H1 (cell line): ENCODE measurements at regions not wholly inside any gene's neighbourhood (a gene's known extent, or its start where the extent isn't known, plus 50 kb on each side); places are given as distances from the start of the nearest gene placed in this dataset.

ENCODE experiments used
- CTCF ChIA-PET: fragments of 300-600 bp; sonication (Branson Sonifier 250); formaldehyde crosslinking; loops from one replicate; lab custom pipeline; 2021; ENCODE audit not compliant: partially characterized antibody; lab: Charles Lee
- POLR2A ChIA-PET: fragments of 300-600 bp; sonication (Branson Sonifier 250); formaldehyde crosslinking; loops from one replicate; lab custom pipeline; 2021; ENCODE audit warnings: inconsistent platforms; ENCODE audit not compliant: partially characterized antibody; lab: Charles Lee
- DNase-seq, 2 experiments: peaks; one replicate each; pipeline versions ENCODE4 v3.0.0 to v3.0.0-alpha.2; 2010 to 2022; ENCODE audit warnings: low spot score in 2 of 2, low read depth in 1 of 2, mixed read lengths in 1 of 2
- FAIRE-seq: peaks from 2 replicates; lab custom pipeline; 2011; peaks lifted over from hg19 to GRCh38; lab: Jason Lieb, UNC
- H2AFZ ChIP-seq: 2 replicates; pipeline ENCODE4 v1.8.1; 2012; ENCODE audit warnings: low read length, inconsistent platforms
- H2AK5ac ChIP-seq: 2 replicates; pipeline ENCODE4 v1.6.1; 2013; ENCODE audit warnings: low read depth, low read length
- H2BK120ac ChIP-seq: replicated peaks from 2 replicates; pipeline ENCODE3; 2013; ENCODE audit warnings: low read depth, low read length, inconsistent platforms
- H2BK12ac ChIP-seq: 2 replicates; pipeline ENCODE4 v1.6.1; 2013; ENCODE audit warnings: low read depth, low read length
- H2BK15ac ChIP-seq: 2 replicates; pipeline ENCODE4 v1.6.1; 2013; ENCODE audit warnings: low read length
- H2BK20ac ChIP-seq: 2 replicates; pipeline ENCODE4 v1.6.1; 2013; ENCODE audit warnings: low read length
- H2BK5ac ChIP-seq: 2 replicates; pipeline ENCODE4 v1.6.1; 2013; ENCODE audit warnings: low read depth, low read length
- H3K14ac ChIP-seq: 2 replicates; pipeline ENCODE4 v1.6.1; 2013; ENCODE audit warnings: inconsistent platforms; ENCODE audit not compliant: insufficient read length
- H3K18ac ChIP-seq: 2 replicates; pipeline ENCODE4 v1.6.1; 2013; ENCODE audit warnings: low read length; ENCODE audit errors: extremely low read depth
- H3K23ac ChIP-seq: 2 replicates; pipeline ENCODE4 v1.6.1; 2013; ENCODE audit warnings: inconsistent platforms; ENCODE audit not compliant: insufficient read length
- H3K23me2 ChIP-seq: 2 replicates; pipeline ENCODE4 v1.6.1; 2013; ENCODE audit warnings: low read depth, low read length
- H3K27ac ChIP-seq: 2 replicates; pipeline ENCODE4 v1.6.1; 2011; ENCODE audit warnings: low read depth, low read length, inconsistent platforms
- H3K27me3 ChIP-seq, 4 experiments: replicated peaks in 1 of 4; 1 replicate in 1 of 4; 2 replicates in 3 of 4; pipeline versions ENCODE4 v1.6.1 to v1.8.1; 2011 to 2013; ENCODE audit warnings: low read length in 3 of 4, mild to moderate bottlenecking in 3 of 4, inconsistent platforms in 2 of 4, mixed read lengths in 2 of 4, moderate library complexity in 1 of 4; ENCODE audit not compliant: control insufficient read depth in 3 of 4, insufficient read depth in 3 of 4; ENCODE audit errors: extremely low read depth in 1 of 4
- H3K36me3 ChIP-seq, 4 experiments: 2 replicates each; pipeline versions ENCODE4 v1.6.1 to v1.8.1; 2011 to 2013; ENCODE audit warnings: mild to moderate bottlenecking in 4 of 4, low read length in 3 of 4, moderate library complexity in 2 of 4, control low read depth in 1 of 4, inconsistent platforms in 1 of 4; ENCODE audit not compliant: insufficient read depth in 4 of 4, control insufficient read depth in 2 of 4
- H3K4ac ChIP-seq: replicated peaks from 2 replicates; pipeline ENCODE3; 2013; ENCODE audit warnings: low read length, low read depth, mixed read lengths, inconsistent platforms; ENCODE audit not compliant: insufficient read length
- H3K4me1 ChIP-seq, 4 experiments: replicated peaks in 1 of 4; 1 replicate in 1 of 4; 2 replicates in 3 of 4; pipeline versions ENCODE4 v1.6.1 to v1.8.1; 2011 to 2013; ENCODE audit warnings: low read length in 3 of 4, inconsistent platforms in 2 of 4, mixed read lengths in 1 of 4; ENCODE audit not compliant: insufficient read depth in 4 of 4, control insufficient read depth in 3 of 4
- H3K4me2 ChIP-seq, 2 experiments: 2 replicates each; pipeline versions ENCODE4 v1.6.1 to v1.8.1; 2011 to 2013; ENCODE audit warnings: low read depth in 2 of 2, low read length in 2 of 2, control low read depth in 1 of 2, inconsistent platforms in 1 of 2, mild to moderate bottlenecking in 1 of 2; ENCODE audit not compliant: insufficient read depth in 1 of 2
- H3K4me3 ChIP-seq, 4 experiments: fragments of 200-600, 300-600 bp in 1 of 4; sonication (generic), shearing (Covaris generic), sonication (Bioruptor Twin) in 1 of 4; 2 replicates each; pipeline versions ENCODE4 v1.5.1 to v1.8.1; 2011 to 2016; ENCODE audit warnings: low read length in 4 of 4, low read depth in 3 of 4, control low read depth in 2 of 4, inconsistent platforms in 2 of 4, mild to moderate bottlenecking in 2 of 4, mixed read lengths in 1 of 4, moderate library complexity in 1 of 4; ENCODE audit not compliant: insufficient read depth in 2 of 4; ENCODE audit errors: extremely low read depth in 1 of 4
- H3K56ac ChIP-seq: replicated peaks from 2 replicates; pipeline ENCODE3; 2013; ENCODE audit warnings: low read depth, mild to moderate bottlenecking, mixed read lengths, low read length, inconsistent platforms; ENCODE audit not compliant: insufficient read length
- H3K79me1 ChIP-seq: 2 replicates; pipeline ENCODE4 v1.6.1; 2013; ENCODE audit warnings: low read depth, low read length, control low read depth
- H3K79me2 ChIP-seq, 2 experiments: 2 replicates each; pipeline versions ENCODE4 v1.6.1 to v1.8.1; 2012 to 2013; ENCODE audit warnings: low read length in 2 of 2, mild to moderate bottlenecking in 2 of 2, inconsistent platforms in 1 of 2; ENCODE audit not compliant: insufficient read depth in 2 of 2, control insufficient read depth in 1 of 2
- H3K9ac ChIP-seq, 4 experiments: replicated peaks in 1 of 4; 1 replicate in 1 of 4; 2 replicates in 3 of 4; pipeline versions ENCODE4 v1.6.1 to v1.8.1; 2011 to 2013; ENCODE audit warnings: low read depth in 3 of 4, low read length in 3 of 4, control low read depth in 2 of 4, mild to moderate bottlenecking in 2 of 4, moderate library complexity in 2 of 4, inconsistent platforms in 1 of 4; ENCODE audit errors: extremely low read depth in 1 of 4
- H3K9me3 ChIP-seq, 2 experiments: 2 replicates each; pipeline versions ENCODE4 v1.6.1 to v1.8.1; 2012 to 2013; ENCODE audit warnings: mild to moderate bottlenecking in 2 of 2, moderate library complexity in 2 of 2, control low read depth in 1 of 2, inconsistent platforms in 1 of 2, low read depth in 1 of 2, low read length in 1 of 2, mixed read lengths in 1 of 2; ENCODE audit not compliant: insufficient read depth in 2 of 2
- H4K20me1 ChIP-seq, 2 experiments: replicated peaks in 1 of 2; 2 replicates each; pipeline versions ENCODE3 to v1.8.1; 2011 to 2013; ENCODE audit warnings: inconsistent platforms in 2 of 2, low read length in 2 of 2, mild to moderate bottlenecking in 1 of 2; ENCODE audit not compliant: insufficient read depth in 2 of 2, control insufficient read depth in 1 of 2
- H4K5ac ChIP-seq: 2 replicates; pipeline ENCODE4 v1.6.1; 2013; ENCODE audit warnings: low read length, low read depth, mixed read lengths, inconsistent platforms; ENCODE audit not compliant: insufficient read length
- H4K8ac ChIP-seq: 2 replicates; pipeline ENCODE4 v1.8.0; 2013; ENCODE audit warnings: mild to moderate bottlenecking, moderate library complexity, low read length, inconsistent platforms; ENCODE audit not compliant: insufficient read depth; ENCODE audit errors: extremely low read depth
- H4K91ac ChIP-seq: replicated peaks from 2 replicates; pipeline ENCODE3; 2013; ENCODE audit warnings: low read length, mixed read lengths, inconsistent platforms; ENCODE audit not compliant: insufficient read length
- BRCA1 ChIP-seq: IDR thresholded peaks from 2 replicates; pipeline ENCODE4 v1.6.1; 2012; ENCODE audit warnings: low read depth, low read length, improper control_type of control experiment
- CREB1 ChIP-seq: IDR thresholded peaks from 2 replicates; pipeline ENCODE4 v1.6.1; 2012; ENCODE audit warnings: inconsistent platforms
- CTCF ChIP-seq, 3 experiments: IDR thresholded peaks; 1 replicate in 2 of 3; 2 replicates in 1 of 3; pipeline versions ENCODE4 v1.5.1 to v1.6.1; 2011; ENCODE audit warnings: low read length in 3 of 3, mild to moderate bottlenecking in 3 of 3, inconsistent platforms in 2 of 3, low read depth in 1 of 3, moderate library complexity in 1 of 3; ENCODE audit not compliant: insufficient read depth in 1 of 3; ENCODE audit errors: control extremely low read depth in 1 of 3
- GTF2F1 ChIP-seq: IDR thresholded peaks from 2 replicates; pipeline ENCODE4 v1.6.1; 2012; ENCODE audit warnings: low read depth, low read length, improper control_type of control experiment, borderline replicate concordance
- KDM1A ChIP-seq: fragments of 200-600, 300-600 bp; sonication (generic); IDR thresholded peaks from 2 replicates; pipeline ENCODE4 v1.7.1; 2016; ENCODE audit warnings: mild to moderate bottlenecking, low read length, borderline replicate concordance
- POU5F1 ChIP-seq: IDR thresholded peaks from 2 replicates; pipeline ENCODE4 v1.6.1; 2011; ENCODE audit warnings: low read depth, mild to moderate bottlenecking, low read length, moderate library complexity
- RAD21 ChIP-seq, 2 experiments: IDR thresholded peaks in 1 of 2; conservative IDR thresholded peaks in 1 of 2; 2 replicates each; pipeline ENCODE4 v1.6.1; 2011; ENCODE audit warnings: low read depth in 2 of 2, low read length in 2 of 2, improper control_type of control experiment in 1 of 2, inconsistent platforms in 1 of 2, mild to moderate bottlenecking in 1 of 2, moderate library complexity in 1 of 2
- RXRA ChIP-seq: IDR thresholded peaks from 2 replicates; pipeline ENCODE4 v1.6.1; 2011; ENCODE audit warnings: low read depth, mild to moderate bottlenecking, low read length, moderate library complexity; ENCODE audit not compliant: insufficient read depth
- SP1 ChIP-seq: IDR thresholded peaks from 2 replicates; pipeline ENCODE4 v1.6.1; 2011; ENCODE audit warnings: low read depth, low read length
- SP4 ChIP-seq: IDR thresholded peaks from 2 replicates; pipeline ENCODE4 v1.6.1; 2012; ENCODE audit warnings: low read length, inconsistent platforms
- SUZ12 ChIP-seq: fragments of 200-600 bp; sonication (generic); IDR thresholded peaks from 2 replicates; pipeline ENCODE4 v1.6.1; 2012; ENCODE audit warnings: mild to moderate bottlenecking, inconsistent platforms, low read length, moderate library complexity, mixed read lengths
- TCF12 ChIP-seq: IDR thresholded peaks from 2 replicates; pipeline ENCODE4 v1.6.1; 2011; ENCODE audit warnings: low read depth, mild to moderate bottlenecking, low read length
- YY1 ChIP-seq: IDR thresholded peaks from 2 replicates; pipeline ENCODE4 v1.6.1; 2011; ENCODE audit warnings: low read depth, mild to moderate bottlenecking, low read length
- WGBS, 2 experiments: shearing (Covaris generic) in 1 of 2; methylation state at CpG; one replicate each; pipeline versions ENCODE4 v1.1.6 to v1.1.7; 2013 to 2015; ENCODE audit warnings: low lambda C conversion rate in 2 of 2, mixed read lengths in 2 of 2, inconsistent platforms in 1 of 2, low coverage in 1 of 2, missing lambda C conversion rate in 1 of 2; ENCODE audit not compliant: insufficient replicate concordance in 2 of 2, insufficient coverage in 1 of 2, insufficient read length in 1 of 2; ENCODE audit errors: extremely low coverage in 1 of 2, missing lambda C conversion rate in 1 of 2; 5-methylcytosine and 5-hydroxymethylcytosine counted together

GRCh38 chr2:17107151-17107550, 411.1 kb downstream of the RAD51AP2 start:
- H3K27ac ChIP-seq = no peak overlapping the region
- H3K9me3 ChIP-seq = no peaks in the 10 kb centered on the region
- no peak overlapping the region for H2BK5ac ChIP-seq
- ChIA-PET POLR2A (no interaction called here), CTCF (no interaction called here)
- H3K18ac ChIP-seq = no peak overlapping the region
- FAIRE-seq (no peak), DNase-seq (no peak)
- H2BK20ac ChIP-seq = no peak overlapping the region
- WGBS, 2 experiments = 90% methylated on average over 2 of the region's 2 CpGs; no CpG with 5 or more reads in 1 of the 2 experiments
- no peaks in the 10 kb centered on the region for H4K20me1 ChIP-seq
- H4K8ac ChIP-seq = no peak overlapping the region
- H3K4me2 ChIP-seq = no peak overlapping the region
- H4K5ac ChIP-seq = no peak overlapping the region
- no peaks in the 10 kb centered on the region for H3K79me2 ChIP-seq
- H3K9ac ChIP-seq = no peak overlapping the region
- no peaks in the 10 kb centered on the region for H3K36me3 ChIP-seq
- no peak overlapping the region for H2BK120ac ChIP-seq
- H2BK15ac ChIP-seq = no peak overlapping the region
- no peak overlapping the region for H2BK12ac ChIP-seq
- H2AFZ ChIP-seq = no peak overlapping the region
- no peaks in the 10 kb centered on the region; the same call in 1 of the 2 replicates for H3K23me2 ChIP-seq
- no peak overlapping the region for H3K23ac ChIP-seq
- no peaks in the 10 kb centered on the region for H3K4me1 ChIP-seq
- H3K27me3 ChIP-seq = no peaks in the 10 kb centered on the region
- no peak overlapping the region for H3K14ac ChIP-seq
- H3K4me3 ChIP-seq = no peak overlapping the region
- H3K56ac ChIP-seq = no peak overlapping the region
- no peak overlapping the region for H4K91ac ChIP-seq
- H3K4ac ChIP-seq = no peak overlapping the region
- H3K79me1 ChIP-seq = no peaks in the 10 kb centered on the region
- no peak overlapping the region for H2AK5ac ChIP-seq
- TF ChIP-seq KDM1A (no peak), GTF2F1 (no peak), POU5F1 (no peak), CTCF (IDR thresholded peaks at IDR 0.05; ENCODE audit: control extremely low read depth in 1 of 3, insufficient read depth in 1 of 3, low read depth in 1 of 3, low read length in 3 of 3) (no peak), SP1 (no peak), BRCA1 (no peak), TCF12 (no peak), SUZ12 (no peak), CREB1 (no peak), SP4 (no peak), RXRA (no peak), YY1 (no peak), RAD21 (IDR thresholded peaks at IDR 0.05 in 1 of 2, conservative IDR thresholded peaks at IDR 0.05 in 1 of 2; ENCODE audit: low read depth in 2 of 2, low read length in 2 of 2) (no peak)
